T-cell (primary cell): ENCODE measurements at regions not wholly inside any gene's neighbourhood (a gene's known extent, or its start where the extent isn't known, plus 50 kb on each side); places are given as distances from the start of the nearest gene placed in this dataset.
"Not testable (repeated sequence)": the region's sequence is repeated elsewhere in the genome, so short reads cannot be mapped to it uniquely, and the experiment has no call there.

Source experiments
- ATAC-seq, 4 experiments: fragments of 200-7000 bp in 3 of 4; fragments of 150-1000 bp in 1 of 4; cut with Tn5 transposase; replicated peaks in 1 of 4; 1 replicate in 3 of 4; 2 replicates in 1 of 4; pipeline ENCODE4 v1.10.0; 2021; ENCODE audit warnings: moderate library complexity in 3 of 4, mild to moderate bottlenecking in 2 of 4, moderate number of reproducible peaks in 1 of 4
- CTCF ChIA-PET, 2 donors: fragments of 300-600 bp; sonication (Branson Sonifier 250); formaldehyde crosslinking; loops; one replicate each; lab custom pipeline; 2022; ENCODE audit warnings: antibody characterized with exemption in 2 of 2; lab: Charles Lee
- POLR2A ChIA-PET, 2 donors: fragments of 300-600 bp; sonication (Branson Sonifier 250); formaldehyde crosslinking; loops; one replicate each; lab custom pipeline; 2022; ENCODE audit warnings: antibody characterized with exemption in 2 of 2; lab: Charles Lee
- DNase-seq, 35 experiments: peaks; one replicate each; pipeline versions ENCODE4 v3.0.0 to v3.0.0-alpha.2; 2013 to 2023
- H3K27ac ChIP-seq: one replicate; pipeline ENCODE4 v1.5.1; 2013; ENCODE audit warnings: low read length
- H3K27me3 ChIP-seq, 2 experiments: replicated peaks in 1 of 2; 1 replicate in 1 of 2; 2 replicates in 1 of 2; pipeline versions ENCODE4 v1.6.1 to v1.7.0; 2013; ENCODE audit warnings: low read length in 1 of 2, mixed read lengths in 1 of 2; ENCODE audit not compliant: control insufficient read depth in 2 of 2, insufficient read depth in 2 of 2; ENCODE audit errors: extremely low read depth in 1 of 2
- H3K36me3 ChIP-seq, 2 donors: 1 replicate in 1 of 2; 2 replicates in 1 of 2; pipeline versions ENCODE4 v1.6.1 to v1.7.0; 2013; ENCODE audit warnings: low read length in 1 of 2; ENCODE audit not compliant: control insufficient read depth in 2 of 2, insufficient read depth in 1 of 2; ENCODE audit errors: extremely low read depth in 1 of 2
- H3K4me1 ChIP-seq, 2 experiments: 1 replicate in 1 of 2; 2 replicates in 1 of 2; pipeline versions ENCODE4 v1.6.1 to v1.7.0; 2013; ENCODE audit warnings: low read length in 2 of 2, mixed read lengths in 1 of 2; ENCODE audit not compliant: insufficient read depth in 2 of 2, control insufficient read depth in 1 of 2; ENCODE audit errors: extremely low read depth in 1 of 2
- H3K4me3 ChIP-seq, 2 donors: 1 replicate in 1 of 2; 2 replicates in 1 of 2; pipeline versions ENCODE4 v1.5.1 to v1.7.0; 2013; ENCODE audit warnings: mild to moderate bottlenecking in 2 of 2, low read length in 1 of 2, moderate library complexity in 1 of 2; ENCODE audit not compliant: control insufficient read depth in 1 of 2; ENCODE audit errors: extremely low read depth in 1 of 2
- H3K9me3 ChIP-seq: 2 replicates; pipeline ENCODE4 v1.7.0; 2013
- H3K27ac Mint-ChIP-seq, 2 donors: one replicate each; pipeline ENCODE4 v1.8.0; 2020 to 2021; ENCODE audit warnings: mild to moderate bottlenecking in 2 of 2, mixed read lengths in 2 of 2
- H3K27me3 Mint-ChIP-seq, 2 donors: one replicate each; pipeline ENCODE4 v1.8.0; 2021 to 2022; ENCODE audit warnings: mixed read lengths in 2 of 2
- H3K36me3 Mint-ChIP-seq: one replicate; pipeline ENCODE4 v1.8.0; 2021; ENCODE audit warnings: mixed read lengths
- H3K4me1 Mint-ChIP-seq, 3 donors: one replicate each; pipeline ENCODE4 v1.8.0; 2020 to 2022; ENCODE audit warnings: mixed read lengths in 3 of 3, mild to moderate bottlenecking in 1 of 3
- H3K4me3 Mint-ChIP-seq, 3 donors: one replicate each; pipeline ENCODE4 v1.8.0; 2020 to 2022; ENCODE audit warnings: mild to moderate bottlenecking in 3 of 3, mixed read lengths in 3 of 3, moderate library complexity in 3 of 3
- H3K9me3 Mint-ChIP-seq, 3 donors: one replicate each; pipeline ENCODE4 v1.8.0; 2020 to 2022; ENCODE audit warnings: mixed read lengths in 3 of 3
- WGBS: methylation state at CpG from one replicate; pipeline ENCODE4 v1.1.5; 2013; ENCODE audit warnings: missing lambda C conversion rate; ENCODE audit not compliant: insufficient coverage; 5-methylcytosine and 5-hydroxymethylcytosine counted together

DNA sequence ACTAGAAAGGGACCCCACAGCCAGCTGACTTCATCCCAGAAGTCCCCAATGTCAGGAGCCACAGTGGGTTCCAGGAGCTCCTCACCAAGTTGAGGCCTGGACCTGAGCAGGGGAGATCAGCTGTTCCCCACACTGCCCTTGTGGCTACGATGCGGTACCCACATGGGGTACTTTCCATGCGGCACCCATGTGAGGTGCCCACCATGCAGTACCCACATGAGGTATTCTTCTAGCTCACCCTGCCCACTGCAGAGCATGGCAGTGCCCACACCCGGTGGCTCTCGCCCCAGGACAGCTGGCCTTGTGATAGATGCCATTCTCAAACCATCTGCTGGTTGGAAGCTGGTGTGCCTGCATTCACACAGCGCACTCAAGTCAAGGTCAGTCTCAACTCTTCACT lies 136.3 kb upstream of the PDE1C start:
- H3K36me3 ChIP-seq: no peaks in the 10 kb centered on the region
- H3K4me3 ChIP-seq: no peak overlapping the region
- ATAC-seq: no peak
- Mint-ChIP-seq H3K4me3 (no peak overlapping the region), H3K9me3 (no peaks in the 10 kb centered on the region), H3K27me3 (peaks cover 3% of the 10 kb centered on the region in 2 donors), H3K4me1 (no peaks in the 10 kb centered on the region), H3K27ac (no peak overlapping the region), H3K36me3 (no peaks in the 10 kb centered on the region)
- H3K9me3 ChIP-seq: no peaks in the 10 kb centered on the region
- no peak for DNase-seq
- WGBS: 86% methylated on average over 5 of the region's 6 CpGs
- CTCF ChIA-PET: no interaction called here
- H3K27me3 ChIP-seq: peaks cover 0 to 3% of the 10 kb centered on the region in 2 experiments
- no peaks in the 10 kb centered on the region for H3K4me1 ChIP-seq
- POLR2A ChIA-PET: no interaction called here
- H3K27ac ChIP-seq: no peak overlapping the region

DNA sequence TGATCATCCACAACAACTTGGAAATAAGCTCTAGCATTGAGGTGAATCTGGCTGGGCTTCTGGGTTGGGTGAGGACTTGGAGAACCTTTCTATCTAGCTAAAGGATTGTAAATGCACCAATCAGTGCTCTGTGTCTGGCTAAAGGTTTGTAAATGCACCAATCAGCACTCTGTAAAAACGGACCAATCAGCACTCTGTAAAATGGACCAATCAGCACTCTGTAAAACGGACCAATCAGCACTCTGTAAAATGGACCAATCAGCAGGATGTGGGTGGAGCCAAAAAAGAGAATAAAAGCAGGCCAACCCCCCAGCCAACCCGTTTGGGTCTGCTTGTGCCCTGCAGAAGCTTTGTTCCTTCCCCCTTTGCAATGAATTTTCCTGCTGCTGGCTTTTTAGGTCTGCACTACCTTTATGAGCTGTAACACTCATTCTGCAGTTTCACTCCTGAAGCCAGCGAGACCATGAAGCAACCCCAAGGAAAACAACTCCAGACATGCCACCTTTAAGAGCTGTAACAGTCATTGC lies 135.2 kb upstream of the PDE1C start:
- DNase-seq, H3K9me3 ChIP-seq, H3K4me3 ChIP-seq, H3K4me3 Mint-ChIP-seq, H3K27me3 ChIP-seq, H3K36me3 Mint-ChIP-seq, H3K27me3 Mint-ChIP-seq, H3K9me3 Mint-ChIP-seq, H3K4me1 ChIP-seq, POLR2A ChIA-PET, ATAC-seq, H3K27ac Mint-ChIP-seq, H3K27ac ChIP-seq, H3K4me1 Mint-ChIP-seq, H3K36me3 ChIP-seq: not testable (repeated sequence)
- WGBS: 49% methylated on average over 2 of the region's 4 CpGs
- CTCF ChIA-PET: interaction anchor here in 1 of 2 donors (0.6 kb wide), 1 partner anchor 143 kb away, joined by 4 read pairs; no protein-coding TSS in a partner anchor

DNA sequence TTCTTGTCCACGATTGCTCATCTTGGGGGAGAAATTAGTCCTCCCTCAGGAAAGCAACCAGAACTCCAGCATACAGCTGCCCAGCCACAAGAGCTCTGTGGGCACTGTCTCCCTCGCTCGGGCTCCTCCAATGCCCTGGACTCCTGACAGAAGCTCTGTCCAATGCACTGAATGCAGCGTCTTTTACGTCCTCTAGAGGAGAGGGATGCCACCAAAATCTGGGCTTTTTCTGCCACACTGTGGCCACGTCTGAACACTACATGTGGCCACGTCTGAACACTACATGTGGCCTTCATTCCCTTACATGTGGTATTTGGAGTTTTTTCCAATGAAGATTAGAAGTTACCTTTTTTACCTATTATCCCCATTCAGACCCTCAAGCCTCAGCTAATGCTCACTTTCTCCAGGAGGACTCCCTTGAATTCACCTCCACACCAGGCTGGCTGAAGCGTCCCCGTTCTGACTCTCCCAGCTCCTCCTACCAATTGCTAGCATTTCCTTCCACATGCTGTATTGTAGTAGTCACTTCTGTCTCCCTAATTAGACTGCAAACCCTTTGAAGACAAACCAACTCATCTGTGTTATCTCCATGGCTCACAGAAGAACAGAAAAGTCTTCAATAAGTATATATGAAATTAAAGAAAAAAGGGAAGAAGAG lies 134.3 kb upstream of the PDE1C start:
- CTCF ChIA-PET: no interaction called here
- no peaks in the 10 kb centered on the region for H3K36me3 Mint-ChIP-seq
- POLR2A ChIA-PET: no interaction called here
- no peaks in the 10 kb centered on the region for H3K4me1 ChIP-seq
- 36% methylated on average over 6 of the region's 9 CpGs for WGBS
- no peaks in the 10 kb centered on the region for H3K4me1 Mint-ChIP-seq
- H3K27me3 Mint-ChIP-seq: peaks cover 0 to 3% of the 10 kb centered on the region in 2 donors
- no peak overlapping the region for H3K27ac Mint-ChIP-seq
- peaks cover 0 to 3% of the 10 kb centered on the region in 2 experiments for H3K27me3 ChIP-seq
- H3K9me3 Mint-ChIP-seq: no peaks in the 10 kb centered on the region
- ATAC-seq: no peak
- H3K36me3 ChIP-seq: no peaks in the 10 kb centered on the region
- H3K9me3 ChIP-seq: no peaks in the 10 kb centered on the region
- no peak overlapping the region for H3K27ac ChIP-seq
- no peak overlapping the region for H3K4me3 ChIP-seq
- no peak for DNase-seq
- no peak overlapping the region for H3K4me3 Mint-ChIP-seq

DNA sequence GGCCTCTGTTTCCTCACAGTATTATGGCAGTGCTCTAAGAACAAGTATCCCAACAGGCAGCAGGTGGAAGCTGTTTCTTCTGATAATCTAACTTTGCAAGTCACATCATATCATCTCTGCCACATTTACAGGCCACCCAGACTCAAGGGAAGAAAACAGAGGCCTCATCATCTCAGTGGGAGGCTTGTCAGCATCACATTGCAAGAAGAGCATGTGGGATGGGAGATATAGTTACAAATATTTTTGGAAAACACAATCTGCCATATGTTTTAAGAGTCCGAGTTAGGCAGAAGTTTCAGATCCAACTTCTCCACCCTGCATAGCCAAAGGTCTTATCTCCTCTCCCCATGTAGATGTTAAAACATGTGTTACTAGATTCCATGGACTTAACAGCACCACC lies 130.4 kb upstream of the PDE1C start:
- Histone ChIP-seq H3K9me3 (no peaks in the 10 kb centered on the region), H3K4me3 (no peak overlapping the region), H3K36me3 (no peaks in the 10 kb centered on the region), H3K4me1 (no peaks in the 10 kb centered on the region), H3K27ac (no peak overlapping the region), H3K27me3 (no peaks in the 10 kb centered on the region)
- H3K27me3 Mint-ChIP-seq: no peaks in the 10 kb centered on the region
- no peak for ATAC-seq
- peaks cover 0 to 10% (median 0%) of the 10 kb centered on the region in 3 donors for H3K9me3 Mint-ChIP-seq
- H3K4me1 Mint-ChIP-seq: no peaks in the 10 kb centered on the region
- POLR2A ChIA-PET: no interaction called here
- no peaks in the 10 kb centered on the region for H3K36me3 Mint-ChIP-seq
- no peak overlapping the region for H3K27ac Mint-ChIP-seq
- H3K4me3 Mint-ChIP-seq: no peak overlapping the region
- no CpG with 5 or more reads among the region's 1 CpG for WGBS
- CTCF ChIA-PET: interaction anchor here (0.5 to 1.1 kb wide), 2 partner anchors 9 to 148 kb away, joined by 3 read pairs; no protein-coding TSS in a partner anchor
- no peak for DNase-seq

DNA sequence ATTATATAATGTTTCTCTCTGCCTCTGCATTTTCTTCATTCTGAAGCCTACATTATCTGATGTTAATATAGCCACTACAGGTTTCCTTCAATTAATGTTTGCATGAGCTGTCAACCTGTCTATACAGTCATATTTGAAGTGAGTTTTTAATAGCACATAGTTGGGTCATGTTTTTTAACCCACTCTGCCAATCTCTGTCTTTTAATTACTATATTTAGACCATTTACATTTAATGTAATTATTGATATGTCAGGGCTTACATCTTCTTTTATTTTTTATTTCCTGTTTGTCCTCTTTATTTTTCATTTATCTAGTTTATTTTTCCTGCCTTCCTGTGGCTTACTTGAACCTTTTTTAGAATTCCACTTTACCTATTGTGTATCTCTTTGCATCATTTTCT lies 124.3 kb upstream of the PDE1C start:
- Histone ChIP-seq H3K4me1 (no peaks in the 10 kb centered on the region), H3K27me3 (no peaks in the 10 kb centered on the region), H3K36me3 (no peaks in the 10 kb centered on the region), H3K4me3 (no peak overlapping the region), H3K9me3 (peaks cover 2% of the 10 kb centered on the region), H3K27ac (no peak overlapping the region)
- no peaks in the 10 kb centered on the region for H3K36me3 Mint-ChIP-seq
- H3K4me3 Mint-ChIP-seq: no peak overlapping the region
- POLR2A ChIA-PET: no interaction called here
- H3K9me3 Mint-ChIP-seq: peaks cover 6 to 26% (median 13%) of the 10 kb centered on the region in 3 donors
- ATAC-seq (no peak), DNase-seq (no peak)
- H3K27ac Mint-ChIP-seq: no peak overlapping the region
- CTCF ChIA-PET: interaction anchor here in 1 of 2 donors (0.5 kb wide), 1 partner anchor 15 kb away, joined by 3 read pairs; no protein-coding TSS in a partner anchor
- H3K27me3 Mint-ChIP-seq: no peaks in the 10 kb centered on the region
- no peaks in the 10 kb centered on the region for H3K4me1 Mint-ChIP-seq

DNA sequence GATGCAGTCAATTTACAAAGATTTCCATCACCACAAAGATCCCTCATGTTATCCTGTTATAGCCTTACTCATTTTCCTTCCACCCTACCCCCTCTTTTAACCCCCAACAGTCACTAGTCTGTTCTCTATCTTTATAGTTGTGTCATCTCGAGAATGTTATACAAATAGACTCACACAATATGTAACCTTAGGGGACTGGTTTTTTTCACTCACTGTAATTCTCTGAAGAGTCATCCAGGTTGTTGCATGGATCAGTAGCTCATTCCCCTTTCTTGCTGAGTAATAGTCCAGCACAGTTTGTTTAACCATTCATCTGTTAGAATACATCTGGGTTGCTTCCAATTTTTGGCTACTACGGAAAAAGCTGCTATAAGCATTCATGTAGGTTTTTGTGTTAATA lies 121.1 kb upstream of the PDE1C start:
- Mint-ChIP-seq H3K27ac (no peak overlapping the region), H3K9me3 (peaks cover 6 to 21% (median 13%) of the 10 kb centered on the region in 3 donors), H3K27me3 (no peaks in the 10 kb centered on the region), H3K4me3 (no peak overlapping the region), H3K36me3 (no peaks in the 10 kb centered on the region), H3K4me1 (no peaks in the 10 kb centered on the region)
- POLR2A ChIA-PET: no interaction called here
- CTCF ChIA-PET: no interaction called here
- ATAC-seq: no peak
- WGBS: 100% methylated on average over 1 of the region's 2 CpGs
- Histone ChIP-seq H3K27ac (no peak overlapping the region), H3K4me1 (no peaks in the 10 kb centered on the region), H3K36me3 (no peaks in the 10 kb centered on the region), H3K9me3 (peaks cover 2% of the 10 kb centered on the region), H3K4me3 (no peak overlapping the region), H3K27me3 (no peaks in the 10 kb centered on the region)
- no peak for DNase-seq
